ENCODE measurements at regions not wholly inside any gene's neighbourhood (a gene's known extent, or its start where the extent isn't known, plus 50 kb on each side); places are given as distances from the start of the nearest gene placed in this dataset.
A peak's percentile ranks its signal among the peaks of the same experiment; 100 is the strongest.

GRCh38 chrX:148365233-148365632 lies 135.2 kb upstream of the AFF2 start:
- DNase-seq, result no peak

DNA sequence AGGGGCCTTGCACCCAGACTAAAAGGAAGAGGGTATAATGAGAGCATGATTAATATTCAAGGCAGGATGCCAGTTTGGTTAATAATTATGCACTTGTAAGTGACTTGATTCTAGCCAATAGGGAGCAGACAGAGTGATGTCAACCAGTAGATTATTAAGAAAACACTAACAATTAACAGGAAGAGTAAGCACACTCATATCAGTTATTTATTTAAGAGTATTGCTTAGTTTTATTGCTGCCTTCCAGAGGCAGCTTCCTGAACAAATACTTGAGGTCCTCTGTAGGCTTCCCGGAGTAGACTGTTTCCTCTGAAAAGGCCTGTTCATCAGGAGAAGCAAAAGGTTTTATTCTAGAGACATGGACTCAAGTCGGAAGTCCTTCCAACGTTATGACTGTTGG lies 129.1 kb upstream of the AFF2 start:
- no peak for DNase-seq

DNA sequence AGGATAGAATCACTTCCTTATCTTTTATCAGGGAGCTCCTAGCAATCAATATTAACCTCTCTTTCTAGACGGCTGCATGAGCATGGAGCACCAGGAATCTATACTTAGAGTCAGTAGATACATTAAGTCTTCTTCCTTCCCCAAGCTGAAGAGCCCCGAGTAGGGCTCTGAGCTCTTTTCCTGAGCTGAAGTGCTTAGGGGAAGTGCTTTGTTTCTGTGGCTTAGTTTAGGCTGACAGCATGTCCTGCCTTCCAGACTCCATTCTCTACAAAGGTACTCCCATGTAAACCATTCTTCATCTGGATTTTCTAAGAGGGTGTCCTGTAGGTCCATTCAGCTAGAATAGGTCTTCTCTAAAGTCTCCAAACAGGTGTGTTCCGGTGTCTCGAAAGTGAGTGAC lies 127.5 kb upstream of the AFF2 start:
- DNase-seq, result no peak

GRCh38 chrX:148376342-148376741 lies 124.1 kb upstream of the AFF2 start:
- no peak for DNase-seq

GRCh38 chrX:148380107-148380506 lies 120.3 kb upstream of the AFF2 start:
- no peak for DNase-seq

GRCh38 chrX:148380650-148381561 lies 119.5 kb upstream of the AFF2 start:
- peak; percentile 0 for DNase-seq

DNA sequence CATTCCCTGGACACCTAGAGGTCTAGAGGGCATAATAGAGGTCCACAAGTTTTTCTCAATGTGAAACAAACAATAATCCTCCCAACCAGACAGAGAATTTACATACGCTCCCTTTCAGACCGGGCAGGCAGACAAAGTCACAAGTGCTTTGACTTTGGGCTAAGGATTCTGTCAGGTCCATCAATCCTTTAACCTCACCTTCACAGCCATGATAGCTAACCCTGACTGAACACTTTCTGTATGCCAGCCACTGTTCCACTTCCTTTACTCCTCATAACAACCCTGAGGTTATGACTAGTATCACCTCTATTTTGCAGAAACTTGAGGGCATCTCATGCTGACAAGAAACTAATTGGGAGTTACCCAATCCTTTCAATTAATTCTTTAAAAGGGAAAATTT lies 118.8 kb upstream of the AFF2 start:
- DNase-seq, result no peak

- no peak for DNase-seq
Measured at GRCh38 chrX:148382983-148383382, 117.4 kb upstream of the AFF2 start.

DNA sequence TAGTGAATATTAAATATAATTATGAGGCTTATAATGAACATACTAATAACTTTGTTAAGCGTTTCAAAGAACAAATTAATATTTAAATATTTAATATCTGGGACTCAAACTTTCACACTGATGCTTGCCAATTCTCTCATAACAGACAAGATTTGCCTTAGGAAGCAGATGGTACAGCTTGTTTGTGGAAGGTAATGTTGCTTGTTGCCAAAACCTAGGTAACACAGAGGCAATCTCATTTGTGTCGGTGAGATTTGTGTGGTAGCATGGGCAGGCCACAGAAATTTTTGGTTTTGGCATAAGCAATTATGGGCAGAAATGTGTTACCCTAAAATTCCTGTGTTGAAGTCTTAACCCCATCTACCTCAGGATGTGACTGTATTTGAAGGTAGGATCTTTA lies 114.9 kb upstream of the AFF2 start:
- DNase-seq, result no peak

DNA sequence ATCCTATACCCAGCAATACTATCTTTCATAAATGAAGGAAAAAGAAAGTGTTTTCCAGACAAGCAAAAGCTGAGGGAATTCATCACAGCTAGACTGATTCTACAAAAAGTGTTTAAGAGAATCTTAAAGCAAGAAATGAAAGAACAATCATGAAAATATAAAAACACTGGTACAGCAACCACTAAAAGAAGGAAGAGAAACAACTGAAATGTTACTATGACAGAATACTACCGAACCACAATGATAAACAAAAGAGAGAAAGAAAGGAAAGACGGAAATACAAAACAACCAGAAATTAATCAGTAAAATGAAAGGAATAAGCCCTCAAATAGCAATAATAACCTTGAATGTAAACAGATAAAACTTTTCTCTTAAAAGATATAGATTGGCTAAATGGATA lies 110.8 kb upstream of the AFF2 start:
- DNase-seq, result no peak

GRCh38 chrX:148412006-148412405 lies 88.4 kb upstream of the AFF2 start:
- DNase-seq, result no peak

DNA sequence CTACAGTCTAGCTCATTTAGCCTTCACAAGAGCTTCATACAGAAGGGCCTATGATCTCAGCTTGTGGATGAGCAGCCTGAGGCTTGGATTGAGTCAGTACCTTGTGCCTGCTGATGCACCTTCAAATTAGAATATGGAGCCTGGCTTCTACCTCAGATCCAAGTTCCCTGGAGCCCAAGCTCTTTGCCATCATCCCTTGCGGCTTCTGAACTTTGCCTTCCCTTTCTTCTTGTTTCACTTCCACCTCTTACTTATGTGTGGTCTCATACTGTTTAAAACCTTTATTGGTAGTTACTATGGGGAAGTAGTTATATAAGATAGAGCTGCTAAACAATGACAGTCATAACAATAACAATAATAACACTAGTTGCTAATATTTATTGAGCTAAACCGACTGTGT lies 84.3 kb upstream of the AFF2 start:
- no peak for DNase-seq

GRCh38 chrX:148416931-148417330 lies 83.5 kb upstream of the AFF2 start:
- DNase-seq, result no peak

DNA sequence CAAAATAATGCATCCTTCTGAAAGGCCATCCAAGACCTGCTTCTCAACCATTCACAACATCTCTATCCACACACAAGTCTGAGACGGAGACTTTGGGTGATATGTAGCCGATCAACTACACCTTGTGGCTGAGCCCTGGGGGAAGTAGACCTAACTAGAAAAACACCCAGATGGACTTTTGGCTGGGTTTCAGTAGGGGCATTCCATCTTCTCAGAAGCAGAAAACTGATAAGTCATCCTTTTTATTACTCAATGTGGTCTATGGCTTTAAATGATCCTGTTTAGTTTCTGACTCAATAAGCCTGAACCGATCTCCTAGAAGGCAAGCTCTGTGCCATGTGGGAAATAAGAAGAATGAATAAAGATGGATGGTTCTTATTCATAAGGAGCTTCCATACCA lies 82.5 kb upstream of the AFF2 start:
- no peak for DNase-seq

- no peak for DNase-seq
Measured at GRCh38 chrX:148422526-148422925, 77.9 kb upstream of the AFF2 start.

DNA sequence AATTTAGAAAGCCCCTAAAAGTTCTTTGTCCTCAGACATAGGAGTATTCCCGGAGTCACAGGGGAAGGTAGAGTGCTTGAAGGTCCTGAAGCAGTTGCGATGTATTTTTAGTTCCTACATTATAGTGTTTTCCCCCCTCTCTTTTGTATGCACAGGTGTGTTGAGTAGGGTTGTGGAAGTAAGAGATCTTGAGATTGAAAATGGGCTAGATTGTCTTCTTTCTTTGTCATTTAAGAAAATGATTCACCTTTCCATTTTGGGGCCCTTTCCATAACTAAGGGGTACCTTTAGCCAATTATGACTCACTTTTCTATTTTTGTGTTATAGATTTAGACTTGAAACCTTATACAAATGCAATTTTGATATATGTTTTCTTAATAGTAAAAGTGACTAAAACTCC lies 75.8 kb upstream of the AFF2 start:
- DNase-seq, result no peak

DNA sequence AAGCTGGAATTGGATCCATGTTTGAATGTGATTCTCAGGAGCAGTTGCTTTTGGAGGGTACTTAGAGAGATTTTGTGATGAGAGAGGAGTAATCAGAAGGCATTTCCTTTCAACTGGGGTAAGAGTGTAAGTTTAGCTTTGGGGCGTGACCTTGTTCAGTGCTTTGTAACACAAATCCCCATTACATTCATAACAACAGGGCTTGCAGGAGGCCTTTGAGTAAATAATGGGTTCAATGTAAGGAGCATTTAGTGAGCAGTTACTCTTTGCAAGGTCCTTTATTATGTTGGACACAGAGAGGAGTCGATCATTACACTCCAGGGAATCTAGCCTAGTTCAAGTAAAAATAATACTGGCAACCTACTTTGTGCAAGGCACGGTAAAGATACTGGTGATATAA lies 74.0 kb upstream of the AFF2 start:
- no peak for DNase-seq

DNA sequence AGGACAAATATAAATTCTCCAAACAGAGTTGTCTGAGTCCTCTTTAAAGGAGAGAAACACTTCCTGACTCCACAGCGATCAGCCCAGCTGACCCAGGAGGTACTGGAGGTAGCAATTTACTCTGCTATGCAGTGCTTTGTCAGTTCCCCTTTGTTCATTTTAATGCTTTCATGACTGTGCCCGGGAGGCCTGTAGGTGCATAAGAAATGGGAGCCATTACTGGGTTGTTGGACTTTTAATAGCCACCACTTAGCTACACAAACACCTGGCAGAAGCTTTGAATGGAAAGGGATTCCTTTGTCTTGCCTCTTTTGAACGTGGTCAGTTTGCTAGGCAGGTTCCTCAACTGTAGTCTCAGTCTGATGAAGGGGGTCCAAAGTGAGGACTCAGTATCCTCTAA lies 59.0 kb upstream of the AFF2 start:
- DNase-seq, result no peak

DNA sequence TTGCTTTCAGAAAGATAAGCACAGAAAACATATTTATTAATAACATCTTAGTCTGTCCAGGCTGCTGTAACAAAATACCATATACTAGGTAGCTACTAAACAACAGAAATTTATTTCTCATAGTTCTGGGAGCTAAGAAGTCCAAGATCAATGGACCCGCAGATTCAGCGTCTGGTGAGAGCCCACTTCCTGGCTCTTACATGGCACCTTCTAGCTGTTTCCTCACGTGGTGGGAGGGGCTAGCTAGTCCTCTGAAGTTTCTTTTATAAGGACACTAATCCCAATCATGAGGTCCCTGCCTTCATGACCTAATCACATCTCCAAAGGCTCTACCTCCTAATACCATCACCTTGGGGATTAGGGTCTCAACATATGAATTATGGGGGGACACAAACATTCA lies 57.2 kb upstream of the AFF2 start:
- no peak for DNase-seq

- no peak for DNase-seq
Measured at GRCh38 chrX:148448686-148449085, 51.7 kb upstream of the AFF2 start.

Measured in tongue (tissue), 1 donor.